CD14-positive monocyte (primary cell): ENCODE measurements at regions not wholly inside any gene's neighbourhood (a gene's known extent, or its start where the extent isn't known, plus 50 kb on each side); places are given as distances from the start of the nearest gene placed in this dataset.

Experiments used
- DNase-seq, 3 donors: peaks; one replicate each; pipeline ENCODE4 v3.0.0-alpha.2; 2011 to 2022
- H2AFZ ChIP-seq: 2 replicates; pipeline ENCODE4 v1.6.0; 2012; ENCODE audit warnings: mild to moderate bottlenecking, low read depth, low read length, inconsistent platforms; ENCODE audit not compliant: insufficient read depth, poor library complexity, severe bottlenecking
- H3K27ac ChIP-seq, 2 donors: 1 replicate in 1 of 2; 2 replicates in 1 of 2; pipeline ENCODE4 v1.5.1; 2012 to 2013; ENCODE audit warnings: low read length in 2 of 2, control low read depth in 1 of 2, inconsistent platforms in 1 of 2, low read depth in 1 of 2, mild to moderate bottlenecking in 1 of 2
- H3K27me3 ChIP-seq, 2 donors: one replicate each; pipeline versions ENCODE4 v1.6.0 to v1.6.1; 2011 to 2013; ENCODE audit warnings: low read length in 2 of 2; ENCODE audit not compliant: control insufficient read depth in 2 of 2, insufficient read depth in 2 of 2
- H3K36me3 ChIP-seq, 2 donors: replicated peaks in 1 of 2; 1 replicate in 1 of 2; 2 replicates in 1 of 2; pipeline versions ENCODE4 v1.5.1 to v1.6.1; 2012 to 2013; ENCODE audit warnings: low read length in 2 of 2, control low read depth in 1 of 2, inconsistent platforms in 1 of 2, mild to moderate bottlenecking in 1 of 2; ENCODE audit not compliant: insufficient read depth in 2 of 2, control insufficient read depth in 1 of 2
- H3K4me1 ChIP-seq, 2 donors: 1 replicate in 1 of 2; 2 replicates in 1 of 2; pipeline versions ENCODE4 v1.5.1 to v1.6.1; 2012 to 2013; ENCODE audit warnings: low read length in 2 of 2, control low read depth in 1 of 2, inconsistent platforms in 1 of 2, mild to moderate bottlenecking in 1 of 2, moderate library complexity in 1 of 2; ENCODE audit not compliant: insufficient read depth in 2 of 2, control insufficient read depth in 1 of 2
- H3K4me2 ChIP-seq: replicated peaks from 2 replicates; pipeline ENCODE3; 2012; ENCODE audit warnings: low read length, moderate library complexity, mild to moderate bottlenecking; ENCODE audit not compliant: poor library complexity, severe bottlenecking; ENCODE audit errors: extremely low read depth
- H3K4me3 ChIP-seq, 3 experiments: fragments of 200-600 bp in 1 of 3; sonication (generic) in 1 of 3; replicated peaks in 1 of 3; 1 replicate in 2 of 3; 2 replicates in 1 of 3; pipeline ENCODE4 v1.5.1; 2011 to 2013; ENCODE audit warnings: low read length in 3 of 3, mild to moderate bottlenecking in 3 of 3, control low read depth in 2 of 3, low read depth in 2 of 3, inconsistent platforms in 1 of 3, moderate library complexity in 1 of 3
- H3K79me2 ChIP-seq: 2 replicates; pipeline ENCODE4 v1.6.0; 2012; ENCODE audit warnings: mild to moderate bottlenecking, control low read depth, inconsistent platforms, low read length, moderate library complexity; ENCODE audit not compliant: insufficient read depth
- H3K9ac ChIP-seq: 2 replicates; pipeline ENCODE4 v1.6.0; 2017; ENCODE audit warnings: low read length, mild to moderate bottlenecking; ENCODE audit not compliant: insufficient read depth, poor library complexity, severe bottlenecking
- H3K9me3 ChIP-seq, 2 donors: replicated peaks in 1 of 2; 1 replicate in 1 of 2; 2 replicates in 1 of 2; pipeline versions ENCODE4 v1.5.1 to v1.6.1; 2012 to 2013; ENCODE audit warnings: low read length in 2 of 2, control low read depth in 1 of 2; ENCODE audit not compliant: control insufficient read depth in 1 of 2, insufficient read depth in 1 of 2
- H4K20me1 ChIP-seq: 2 replicates; pipeline ENCODE4 v1.6.0; 2012; ENCODE audit warnings: mild to moderate bottlenecking, low read length, control low read depth, moderate library complexity; ENCODE audit not compliant: insufficient read depth
- H3K27ac Mint-ChIP-seq, 7 donors: one replicate each; pipeline ENCODE4 v1.8.0; 2020; ENCODE audit warnings: mild to moderate bottlenecking in 7 of 7, mixed read lengths in 7 of 7, moderate library complexity in 6 of 7, inconsistent platforms in 2 of 7
- H3K27me3 Mint-ChIP-seq, 3 donors: one replicate each; pipeline ENCODE4 v1.8.0; 2021 to 2022; ENCODE audit warnings: low read depth in 3 of 3, mild to moderate bottlenecking in 3 of 3, mixed read lengths in 3 of 3, moderate library complexity in 3 of 3, inconsistent platforms in 1 of 3
- H3K36me3 Mint-ChIP-seq, 2 donors: one replicate each; pipeline ENCODE4 v1.8.0; 2020; ENCODE audit warnings: mixed read lengths in 2 of 2, inconsistent platforms in 1 of 2, mild to moderate bottlenecking in 1 of 2
- H3K4me1 Mint-ChIP-seq: one replicate; pipeline ENCODE4 v1.8.0; 2020; ENCODE audit warnings: mild to moderate bottlenecking, mixed read lengths
- H3K4me3 Mint-ChIP-seq, 2 donors: one replicate each; pipeline ENCODE4 v1.8.0; 2020; ENCODE audit warnings: mild to moderate bottlenecking in 2 of 2, mixed read lengths in 2 of 2, moderate library complexity in 1 of 2
- H3K9me3 Mint-ChIP-seq, 7 donors: one replicate each; pipeline ENCODE4 v1.8.0; 2020 to 2022; ENCODE audit warnings: mixed read lengths in 7 of 7, mild to moderate bottlenecking in 6 of 7, moderate library complexity in 6 of 7, inconsistent platforms in 2 of 7
- CTCF ChIP-seq: fragments of 200-600 bp; IDR thresholded peaks from one replicate; pipeline ENCODE4 v1.8.0; 2022; ENCODE audit warnings: antibody characterized with exemption, mild to moderate bottlenecking
- WGBS: methylation state at CpG from one replicate; pipeline ENCODE4 v1.1.5; 2013; ENCODE audit warnings: missing lambda C conversion rate; ENCODE audit not compliant: insufficient coverage; 5-methylcytosine and 5-hydroxymethylcytosine counted together
- intact Hi-C, 2 donors: fragments of 100-400 bp; cut with micrococcal nuclease; formaldehyde crosslinking; loops; one replicate each; pipeline versions ENCODE4 v1.15.0 to v1.15.1; 2023

DNA sequence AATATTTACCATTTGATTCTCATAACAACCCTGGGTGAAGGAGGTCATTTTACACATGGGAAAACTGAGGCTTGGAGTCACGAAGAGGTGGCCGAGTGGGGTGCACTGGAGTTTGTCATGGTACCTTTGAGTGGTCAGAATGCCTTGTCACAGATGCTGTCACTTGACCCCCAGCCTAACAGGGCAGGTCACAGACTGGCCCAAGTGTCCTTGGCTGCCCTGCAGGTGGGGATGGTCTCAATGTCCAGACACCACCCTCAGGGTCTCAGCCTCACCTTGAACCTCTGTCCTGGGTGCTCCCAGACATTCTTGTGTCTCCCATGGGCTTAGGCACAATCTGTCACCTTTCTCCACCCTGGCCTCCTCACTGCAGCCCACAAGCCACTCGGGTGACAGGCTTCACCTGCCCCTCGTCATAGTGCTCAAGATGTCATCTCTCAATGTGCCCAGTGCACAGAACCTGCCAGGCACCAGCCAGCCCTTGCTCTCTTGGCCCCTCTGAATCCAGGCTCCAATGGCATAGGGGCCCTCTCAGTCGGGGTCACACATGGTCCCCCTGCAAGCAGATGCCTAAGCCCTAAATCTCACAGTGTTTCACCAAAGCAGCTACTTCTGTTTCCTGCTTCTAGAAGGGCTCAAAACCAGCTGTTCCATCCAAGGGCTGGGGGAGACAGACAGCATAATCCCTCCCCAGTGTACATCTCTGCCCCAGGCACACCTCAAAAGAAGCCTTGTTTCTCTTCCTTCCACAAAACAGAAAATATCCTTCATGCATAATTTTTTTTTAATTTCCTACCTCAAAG lies 76.8 kb upstream of the NANOS1 start:
- Mint-ChIP-seq H3K27me3 (peaks cover 5 to 7% (median 5%) of the 10 kb centered on the region in 3 donors), H3K4me1 (peaks cover 4% of the 10 kb centered on the region), H3K27ac (no peak overlapping the region), H3K36me3 (no peaks in the 10 kb centered on the region), H3K9me3 (peaks cover 0 to 8% (median 0%) of the 10 kb centered on the region in 7 donors), H3K4me3 (no peak overlapping the region)
- H3K79me2 ChIP-seq, result no peaks in the 10 kb centered on the region
- H3K36me3 ChIP-seq, result no peaks in the 10 kb centered on the region
- no peak overlapping the region for H2AFZ ChIP-seq
- H3K4me1 ChIP-seq, result no peaks in the 10 kb centered on the region
- H3K9ac ChIP-seq, result no peak overlapping the region
- TF ChIP-seq CTCF, result no peak
- no peak overlapping the region for H3K4me3 ChIP-seq
- no peaks in the 10 kb centered on the region for H4K20me1 ChIP-seq
- no peaks in the 10 kb centered on the region for H3K27me3 ChIP-seq
- H3K4me2 ChIP-seq, result no peak overlapping the region
- intact Hi-C loops, result no loop called here
- 76% methylated on average over 4 of the region's 5 CpGs for WGBS
- H3K27ac ChIP-seq, result no peak overlapping the region
- no peaks in the 10 kb centered on the region for H3K9me3 ChIP-seq
- no peak for DNase-seq

GRCh38 chr10:118953598-118954393 lies 75.7 kb upstream of the NANOS1 start:
- no peaks in the 10 kb centered on the region for H4K20me1 ChIP-seq
- H3K4me1 ChIP-seq, result no peaks in the 10 kb centered on the region
- H3K9ac ChIP-seq, result no peak overlapping the region
- H3K27me3 Mint-ChIP-seq, result peaks cover 5 to 10% (median 5%) of the 10 kb centered on the region in 3 donors
- H3K36me3 Mint-ChIP-seq, result no peaks in the 10 kb centered on the region
- H3K79me2 ChIP-seq, result no peaks in the 10 kb centered on the region
- H3K4me2 ChIP-seq, result no peak overlapping the region
- no peak overlapping the region for H3K27ac Mint-ChIP-seq
- no peak overlapping the region for H3K27ac ChIP-seq
- TF ChIP-seq CTCF, result no peak
- H3K4me3 Mint-ChIP-seq, result no peak overlapping the region
- H3K9me3 Mint-ChIP-seq, result peaks cover 0 to 14% (median 0%) of the 10 kb centered on the region in 7 donors
- H2AFZ ChIP-seq, result no peak overlapping the region
- no peaks in the 10 kb centered on the region for H3K27me3 ChIP-seq
- H3K9me3 ChIP-seq, result no peaks in the 10 kb centered on the region
- peaks cover 5% of the 10 kb centered on the region for H3K4me1 Mint-ChIP-seq
- no CpG with 5 or more reads among the region's 3 CpGs for WGBS
- intact Hi-C loops, result no loop called here
- H3K36me3 ChIP-seq, result no peaks in the 10 kb centered on the region
- no peak overlapping the region for H3K4me3 ChIP-seq
- DNase-seq, result no peak
